Neural progenitor cell (in vitro differentiated cells): ENCODE measurements at regions not wholly inside any gene's neighbourhood (a gene's known extent, or its start where the extent isn't known, plus 50 kb on each side); places are given as distances from the start of the nearest gene placed in this dataset.

Source experiments
- DNase-seq: peaks from one replicate; pipeline ENCODE4 v3.0.0-alpha.2; 2016; ENCODE audit warnings: low spot score
- H2AFZ ChIP-seq: fragments of 200-600 bp; sonication (generic); replicated peaks from 2 replicates; pipeline ENCODE4 v1.6.1; 2016; ENCODE audit warnings: antibody characterized with exemption
- H3F3A ChIP-seq: fragments of 200-600 bp; sonication (generic); 2 replicates; pipeline ENCODE4 v1.6.1; 2016; ENCODE audit warnings: antibody characterized with exemption, low read depth
- H3K27ac ChIP-seq: fragments of 200-600 bp; sonication (generic); 2 replicates; pipeline ENCODE4 v1.5.1; 2016; ENCODE audit warnings: mild to moderate bottlenecking
- H3K27me3 ChIP-seq: fragments of 200-600 bp; sonication (generic); 2 replicates; pipeline ENCODE4 v1.6.1; 2016; ENCODE audit warnings: mild to moderate bottlenecking, moderate library complexity
- H3K36me3 ChIP-seq: fragments of 200-600 bp; sonication (generic); 2 replicates; pipeline ENCODE4 v1.5.1; 2016
- H3K4me1 ChIP-seq: fragments of 200-600 bp; sonication (generic); 2 replicates; pipeline ENCODE4 v1.6.1; 2016; ENCODE audit warnings: mixed run types
- H3K4me2 ChIP-seq: fragments of 200-600 bp; sonication (generic); 2 replicates; pipeline ENCODE4 v1.6.1; 2016
- H3K4me3 ChIP-seq: fragments of 200-600 bp; sonication (generic); 2 replicates; pipeline ENCODE4 v1.5.1; 2016
- H3K79me2 ChIP-seq: fragments of 200-600 bp; sonication (generic); 2 replicates; pipeline ENCODE4 v1.6.1; 2016; ENCODE audit warnings: low read depth
- H3K9ac ChIP-seq: fragments of 200-600 bp; sonication (generic); 2 replicates; pipeline ENCODE4 v1.6.1; 2016
- H3K9me3 ChIP-seq: fragments of 200-600 bp; sonication (generic); 2 replicates; pipeline ENCODE4 v1.5.1; 2016; ENCODE audit warnings: low read depth
- H4K20me1 ChIP-seq: fragments of 200-600 bp; sonication (generic); 2 replicates; pipeline ENCODE4 v1.6.1; 2016; ENCODE audit warnings: low read depth
- H3K27ac Mint-ChIP-seq: 3 replicates; pipeline ENCODE4 v1.8.0; 2021; ENCODE audit warnings: mixed read lengths
- H3K27me3 Mint-ChIP-seq: 2 replicates; pipeline ENCODE4 v1.8.0; 2022; ENCODE audit warnings: low read depth, mild to moderate bottlenecking, inconsistent platforms, moderate library complexity, mixed read lengths; ENCODE audit not compliant: insufficient read depth
- H3K36me3 Mint-ChIP-seq: 3 replicates; pipeline ENCODE4 v1.8.0; 2021; ENCODE audit warnings: mixed read lengths
- H3K4me1 Mint-ChIP-seq: 3 replicates; pipeline ENCODE4 v1.8.0; 2021; ENCODE audit warnings: mixed read lengths
- H3K4me3 Mint-ChIP-seq: 3 replicates; pipeline ENCODE4 v1.8.0; 2021; ENCODE audit warnings: mild to moderate bottlenecking, moderate library complexity, mixed read lengths
- H3K9me3 Mint-ChIP-seq: 3 replicates; pipeline ENCODE4 v1.8.0; 2020; ENCODE audit warnings: mixed read lengths
- EZH2 ChIP-seq: fragments of 200-600 bp; sonication (generic); IDR thresholded peaks from 2 replicates; pipeline ENCODE4 v1.6.1; 2017; ENCODE audit warnings: antibody characterized with exemption, mild to moderate bottlenecking, moderate library complexity
- EZH2phosphoT487 ChIP-seq: fragments of 200-600 bp; sonication (generic); IDR thresholded peaks from 2 replicates; pipeline ENCODE4 v1.6.1; 2017; ENCODE audit warnings: antibody characterized with exemption
- TF ChIP-seq, protein P1 (sequence below): fragments of 200-600 bp; sonication (generic); IDR thresholded peaks from 2 replicates; pipeline ENCODE4 v1.5.1; 2017; ENCODE audit warnings: antibody characterized with exemption, mild to moderate bottlenecking

- Histone ChIP-seq H3F3A (no peaks in the 10 kb centered on the region), H3K27me3 (no peaks in the 10 kb centered on the region), H3K27ac (no peak overlapping the region), H3K36me3 (no peaks in the 10 kb centered on the region), H3K4me3 (no peak overlapping the region), H3K4me1 (no peaks in the 10 kb centered on the region), H3K9me3 (no peaks in the 10 kb centered on the region), H4K20me1 (no peaks in the 10 kb centered on the region), H2AFZ (no peak overlapping the region), H3K4me2 (no peak overlapping the region), H3K9ac (no peak overlapping the region), H3K79me2 (no peaks in the 10 kb centered on the region)
- TF ChIP-seq, protein P1, sequence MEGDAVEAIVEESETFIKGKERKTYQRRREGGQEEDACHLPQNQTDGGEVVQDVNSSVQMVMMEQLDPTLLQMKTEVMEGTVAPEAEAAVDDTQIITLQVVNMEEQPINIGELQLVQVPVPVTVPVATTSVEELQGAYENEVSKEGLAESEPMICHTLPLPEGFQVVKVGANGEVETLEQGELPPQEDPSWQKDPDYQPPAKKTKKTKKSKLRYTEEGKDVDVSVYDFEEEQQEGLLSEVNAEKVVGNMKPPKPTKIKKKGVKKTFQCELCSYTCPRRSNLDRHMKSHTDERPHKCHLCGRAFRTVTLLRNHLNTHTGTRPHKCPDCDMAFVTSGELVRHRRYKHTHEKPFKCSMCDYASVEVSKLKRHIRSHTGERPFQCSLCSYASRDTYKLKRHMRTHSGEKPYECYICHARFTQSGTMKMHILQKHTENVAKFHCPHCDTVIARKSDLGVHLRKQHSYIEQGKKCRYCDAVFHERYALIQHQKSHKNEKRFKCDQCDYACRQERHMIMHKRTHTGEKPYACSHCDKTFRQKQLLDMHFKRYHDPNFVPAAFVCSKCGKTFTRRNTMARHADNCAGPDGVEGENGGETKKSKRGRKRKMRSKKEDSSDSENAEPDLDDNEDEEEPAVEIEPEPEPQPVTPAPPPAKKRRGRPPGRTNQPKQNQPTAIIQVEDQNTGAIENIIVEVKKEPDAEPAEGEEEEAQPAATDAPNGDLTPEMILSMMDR: no peak
- TF ChIP-seq EZH2phosphoT487 (no peak), EZH2 (no peak)
- no peak overlapping the region for H3K4me3 Mint-ChIP-seq
- no peaks in the 10 kb centered on the region for H3K36me3 Mint-ChIP-seq
- peaks cover 9% of the 10 kb centered on the region for H3K4me1 Mint-ChIP-seq
- H3K27me3 Mint-ChIP-seq: peaks cover 7% of the 10 kb centered on the region
- DNase-seq: no peak
- no peak overlapping the region for H3K27ac Mint-ChIP-seq
- no peaks in the 10 kb centered on the region for H3K9me3 Mint-ChIP-seq
These were observed 1070.7 kb downstream of the UQCRFS1 start for GRCh38 chr19:28142258-28142657.

- H2AFZ ChIP-seq: no peak overlapping the region
These were observed 1072.8 kb downstream of the UQCRFS1 start for GRCh38 chr19:28140201-28140600.

GRCh38 chr19:28137772-28138171 lies 1075.2 kb downstream of the UQCRFS1 start:
- no peak overlapping the region for H3K27ac ChIP-seq
- H3K27ac Mint-ChIP-seq: no peak overlapping the region

More at GRCh38 chr19:28140201-28140600, 1072.8 kb downstream of the UQCRFS1 start:
- no peaks in the 10 kb centered on the region for H3K79me2 ChIP-seq
- H3K4me3 ChIP-seq: no peak overlapping the region
- TF ChIP-seq EZH2phosphoT487: no peak
- TF ChIP-seq, protein P1: no peak
- TF ChIP-seq EZH2: no peak
- no peak for DNase-seq
- H3K27ac ChIP-seq: no peak overlapping the region
- H3K9me3 Mint-ChIP-seq: no peaks in the 10 kb centered on the region
- no peaks in the 10 kb centered on the region for H3F3A ChIP-seq
- H3K36me3 Mint-ChIP-seq: no peaks in the 10 kb centered on the region
- H3K27me3 ChIP-seq: no peaks in the 10 kb centered on the region
- H3K4me3 Mint-ChIP-seq: no peak overlapping the region
- no peaks in the 10 kb centered on the region for H3K4me1 ChIP-seq
- peaks cover 12% of the 10 kb centered on the region for H3K4me1 Mint-ChIP-seq
- no peaks in the 10 kb centered on the region for H3K36me3 ChIP-seq
- no peak overlapping the region for H3K4me2 ChIP-seq
- no peaks in the 10 kb centered on the region for H3K9me3 ChIP-seq
- no peak overlapping the region for H3K9ac ChIP-seq
- H4K20me1 ChIP-seq: no peaks in the 10 kb centered on the region
- H3K27ac Mint-ChIP-seq: no peak overlapping the region
- peaks cover 5% of the 10 kb centered on the region for H3K27me3 Mint-ChIP-seq

More at GRCh38 chr19:28137772-28138171, 1075.2 kb downstream of the UQCRFS1 start:
- peaks cover 12% of the 10 kb centered on the region for H3K4me1 Mint-ChIP-seq
- H4K20me1 ChIP-seq: no peaks in the 10 kb centered on the region
- H2AFZ ChIP-seq: peak overlapping the region; percentile 34
- H3K4me1 ChIP-seq: no peaks in the 10 kb centered on the region
- no peak overlapping the region for H3K4me3 ChIP-seq
- no peak for TF ChIP-seq EZH2phosphoT487
- TF ChIP-seq, protein P1: no peak
- TF ChIP-seq EZH2: no peak
- H3K9me3 ChIP-seq: no peaks in the 10 kb centered on the region
- H3K79me2 ChIP-seq: no peaks in the 10 kb centered on the region
- H3K9me3 Mint-ChIP-seq: no peaks in the 10 kb centered on the region
- H3K36me3 ChIP-seq: no peaks in the 10 kb centered on the region
- H3K36me3 Mint-ChIP-seq: no peaks in the 10 kb centered on the region
- H3K4me2 ChIP-seq: no peak overlapping the region
- H3K27me3 Mint-ChIP-seq: peaks cover 3% of the 10 kb centered on the region
- no peak for DNase-seq
- no peaks in the 10 kb centered on the region for H3K27me3 ChIP-seq
- H3K9ac ChIP-seq: no peak overlapping the region
- H3F3A ChIP-seq: no peaks in the 10 kb centered on the region
- no peak overlapping the region for H3K4me3 Mint-ChIP-seq
